ENCODE measurements at regions not wholly inside any gene's neighbourhood (a gene's known extent, or its start where the extent isn't known, plus 50 kb on each side); places are given as distances from the start of the nearest gene placed in this dataset.

DNA sequence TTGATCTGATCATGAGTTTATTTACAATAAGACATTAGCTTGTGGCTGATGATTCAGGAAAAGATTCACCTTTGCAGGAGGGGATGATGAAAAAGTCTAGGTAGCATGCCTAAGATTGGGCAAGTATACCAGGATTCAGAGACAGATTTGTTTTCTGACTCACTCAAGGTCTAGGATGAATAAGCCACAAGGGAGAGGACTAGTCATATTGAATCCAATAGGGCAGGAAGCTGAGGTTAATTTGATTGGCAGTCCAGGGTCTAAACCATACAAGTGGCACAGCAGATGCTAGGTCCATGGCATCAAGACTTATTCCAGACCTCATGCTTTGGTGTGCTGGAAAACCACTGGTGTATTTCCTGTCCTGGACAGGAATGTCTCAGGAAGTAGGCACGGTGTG lies 1133.4 kb downstream of the XPNPEP1 start:
- H3K9me3 Mint-ChIP-seq, result peaks cover 14% of the 10 kb centered on the region
- no peak for DNase-seq (ENCODE audit: low read depth, low spot score)
- no peaks in the 10 kb centered on the region for H3K4me1 Mint-ChIP-seq
- H3K27ac Mint-ChIP-seq (ENCODE audit: unreplicated experiment), result no peak overlapping the region
- peaks cover 6% of the 10 kb centered on the region for H3K36me3 Mint-ChIP-seq (ENCODE audit: low read depth)
- H3K4me3 Mint-ChIP-seq, result no peak overlapping the region
- H3K27me3 Mint-ChIP-seq (ENCODE audit: low read depth), result no peaks in the 10 kb centered on the region
- TF ChIP-seq, protein P1, sequence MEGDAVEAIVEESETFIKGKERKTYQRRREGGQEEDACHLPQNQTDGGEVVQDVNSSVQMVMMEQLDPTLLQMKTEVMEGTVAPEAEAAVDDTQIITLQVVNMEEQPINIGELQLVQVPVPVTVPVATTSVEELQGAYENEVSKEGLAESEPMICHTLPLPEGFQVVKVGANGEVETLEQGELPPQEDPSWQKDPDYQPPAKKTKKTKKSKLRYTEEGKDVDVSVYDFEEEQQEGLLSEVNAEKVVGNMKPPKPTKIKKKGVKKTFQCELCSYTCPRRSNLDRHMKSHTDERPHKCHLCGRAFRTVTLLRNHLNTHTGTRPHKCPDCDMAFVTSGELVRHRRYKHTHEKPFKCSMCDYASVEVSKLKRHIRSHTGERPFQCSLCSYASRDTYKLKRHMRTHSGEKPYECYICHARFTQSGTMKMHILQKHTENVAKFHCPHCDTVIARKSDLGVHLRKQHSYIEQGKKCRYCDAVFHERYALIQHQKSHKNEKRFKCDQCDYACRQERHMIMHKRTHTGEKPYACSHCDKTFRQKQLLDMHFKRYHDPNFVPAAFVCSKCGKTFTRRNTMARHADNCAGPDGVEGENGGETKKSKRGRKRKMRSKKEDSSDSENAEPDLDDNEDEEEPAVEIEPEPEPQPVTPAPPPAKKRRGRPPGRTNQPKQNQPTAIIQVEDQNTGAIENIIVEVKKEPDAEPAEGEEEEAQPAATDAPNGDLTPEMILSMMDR (conservative IDR thresholded peaks at IDR 0.05), result no peak

GRCh38 chr10:108789336-108789735 lies 1134.0 kb downstream of the XPNPEP1 start:
- H3K36me3 Mint-ChIP-seq (ENCODE audit: low read depth), result peaks cover 6% of the 10 kb centered on the region
- DNase-seq (ENCODE audit: low read depth, low spot score), result no peak
- H3K4me3 Mint-ChIP-seq, result no peak overlapping the region
- no peak overlapping the region for H3K27ac Mint-ChIP-seq (ENCODE audit: unreplicated experiment)
- TF ChIP-seq, protein P1 (conservative IDR thresholded peaks at IDR 0.05), result no peak
- no peaks in the 10 kb centered on the region for H3K4me1 Mint-ChIP-seq
- H3K9me3 Mint-ChIP-seq, result peaks cover 14% of the 10 kb centered on the region
- H3K27me3 Mint-ChIP-seq (ENCODE audit: low read depth), result no peaks in the 10 kb centered on the region

DNA sequence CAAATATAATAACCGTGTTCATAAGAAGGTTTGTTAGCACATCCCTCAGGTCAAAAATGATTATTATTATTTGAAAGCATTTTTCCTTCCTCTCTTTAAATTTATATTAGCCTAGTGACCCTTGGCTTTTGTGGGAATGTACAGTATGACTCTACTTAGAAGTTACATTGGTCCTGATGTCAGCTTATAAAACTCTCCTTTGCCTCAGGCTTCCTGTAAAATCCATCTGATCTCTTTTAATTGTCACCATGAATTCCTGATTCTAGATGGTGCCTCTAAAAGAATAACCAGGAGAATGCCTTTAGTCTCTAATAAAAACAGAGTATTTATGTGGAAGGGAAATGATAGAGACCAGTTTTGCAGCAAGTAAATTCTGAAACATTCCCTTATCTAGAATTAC lies 1134.4 kb downstream of the XPNPEP1 start:
- no peak overlapping the region for H3K4me3 Mint-ChIP-seq
- no peak overlapping the region for H3K27ac Mint-ChIP-seq (ENCODE audit: unreplicated experiment)
- H3K4me1 Mint-ChIP-seq, result no peaks in the 10 kb centered on the region
- H3K9me3 Mint-ChIP-seq, result peaks cover 17% of the 10 kb centered on the region
- no peaks in the 10 kb centered on the region for H3K27me3 Mint-ChIP-seq (ENCODE audit: low read depth)
- H3K36me3 Mint-ChIP-seq (ENCODE audit: low read depth), result peaks cover 6% of the 10 kb centered on the region
- TF ChIP-seq, protein P1 (conservative IDR thresholded peaks at IDR 0.05), result no peak
- no peak for DNase-seq (ENCODE audit: low read depth, low spot score)

GRCh38 chr10:108787932-108788331 lies 1135.4 kb downstream of the XPNPEP1 start:
- no peaks in the 10 kb centered on the region for H3K4me1 Mint-ChIP-seq

GRCh38 chr10:108785011-108785410 lies 1138.3 kb downstream of the XPNPEP1 start:
- no peak for DNase-seq (ENCODE audit: low read depth, low spot score)
- no peak overlapping the region for H3K4me3 Mint-ChIP-seq
- H3K9me3 Mint-ChIP-seq, result peaks cover 21% of the 10 kb centered on the region
- no peaks in the 10 kb centered on the region for H3K4me1 Mint-ChIP-seq
- no peaks in the 10 kb centered on the region for H3K27me3 Mint-ChIP-seq (ENCODE audit: low read depth)
- TF ChIP-seq, protein P1 (conservative IDR thresholded peaks at IDR 0.05), result no peak
- no peak overlapping the region for H3K27ac Mint-ChIP-seq (ENCODE audit: unreplicated experiment)
- peaks cover 6% of the 10 kb centered on the region for H3K36me3 Mint-ChIP-seq (ENCODE audit: low read depth)

More at GRCh38 chr10:108787932-108788331, 1135.4 kb downstream of the XPNPEP1 start:
- Mint-ChIP-seq H3K27me3 (ENCODE audit: low read depth) (no peaks in the 10 kb centered on the region), H3K36me3 (ENCODE audit: low read depth) (peaks cover 6% of the 10 kb centered on the region), H3K4me3 (no peak overlapping the region), H3K9me3 (peaks cover 21% of the 10 kb centered on the region), H3K27ac (ENCODE audit: unreplicated experiment) (no peak overlapping the region)
- TF ChIP-seq, protein P1 (conservative IDR thresholded peaks at IDR 0.05), result no peak
- DNase-seq (ENCODE audit: low read depth, low spot score), result no peak

- TF ChIP-seq, protein P1 (conservative IDR thresholded peaks at IDR 0.05), result no peak
- no peak overlapping the region for H3K27ac Mint-ChIP-seq (ENCODE audit: unreplicated experiment)
- H3K36me3 Mint-ChIP-seq (ENCODE audit: low read depth), result peaks cover 6% of the 10 kb centered on the region
- DNase-seq (ENCODE audit: low read depth, low spot score), result no peak
- H3K4me3 Mint-ChIP-seq, result no peak overlapping the region
- H3K27me3 Mint-ChIP-seq (ENCODE audit: low read depth), result no peaks in the 10 kb centered on the region
- no peaks in the 10 kb centered on the region for H3K4me1 Mint-ChIP-seq
- peaks cover 21% of the 10 kb centered on the region for H3K9me3 Mint-ChIP-seq
Observed at GRCh38 chr10:108784534-108784933, 1138.8 kb downstream of the XPNPEP1 start.

Data from neural crest cell (in vitro differentiated cells).